ENCODE measurements at regions not wholly inside any gene's neighbourhood (a gene's known extent, or its start where the extent isn't known, plus 50 kb on each side); places are given as distances from the start of the nearest gene placed in this dataset.

DNA sequence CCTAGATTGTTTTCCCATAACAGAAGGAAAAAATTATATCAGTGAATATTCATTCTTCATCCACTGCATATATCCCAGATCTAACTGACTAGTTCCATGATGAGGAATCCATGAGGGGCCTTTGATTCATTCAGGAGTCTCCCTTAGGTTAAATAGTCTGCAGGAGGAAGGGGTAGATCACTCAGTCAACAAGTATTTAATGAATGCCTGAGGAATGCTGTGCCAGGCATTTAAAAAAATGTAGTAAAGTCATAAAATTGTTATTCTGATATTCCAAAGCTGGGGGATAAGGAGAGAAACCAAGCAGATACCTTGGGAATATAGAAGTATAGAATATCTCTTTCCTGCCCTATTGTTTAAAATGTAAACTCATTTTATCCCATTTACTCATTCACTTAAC lies 216.2 kb upstream of the CAND1 start:
- no peak overlapping the region for H2AFZ ChIP-seq (ENCODE audit: low read length)
- no TSS peak for BruUV-seq (replicated peaks)
- no peaks in the 10 kb centered on the region for H3K9me3 ChIP-seq (ENCODE audit: low read length)
- DNase-seq (ENCODE audit: low spot score), result no peak
- H3K4me2 ChIP-seq (ENCODE audit: low read length), result no peak overlapping the region
- H3K4me1 ChIP-seq (ENCODE audit: insufficient read depth, low read length, poor library complexity, severe bottlenecking), result no peaks in the 10 kb centered on the region
- ChIA-PET POLR2A (interaction anchor here (0.6 kb wide), 1 partner anchor 1788 kb away, joined by 3 read pairs; no protein-coding TSS in a partner anchor), CTCF (ENCODE audit: unreplicated experiment) (no interaction called here)
- intact Hi-C loops (cut with micrococcal nuclease; ENCODE audit: unreplicated experiment), result no loop called here
- no peak overlapping the region for H3K4me3 ChIP-seq (ENCODE audit: low read depth, low read length, poor library complexity, severe bottlenecking)
- H3K9me2 ChIP-seq (ENCODE audit: insufficient read depth, low read length), result no peaks in the 10 kb centered on the region
- H3K79me2 ChIP-seq (ENCODE audit: insufficient read depth, low read depth, low read length), result no peaks in the 10 kb centered on the region
- H3K36me3 ChIP-seq (ENCODE audit: insufficient read depth, low read length), result no peaks in the 10 kb centered on the region
- TF ChIP-seq, protein P1, sequence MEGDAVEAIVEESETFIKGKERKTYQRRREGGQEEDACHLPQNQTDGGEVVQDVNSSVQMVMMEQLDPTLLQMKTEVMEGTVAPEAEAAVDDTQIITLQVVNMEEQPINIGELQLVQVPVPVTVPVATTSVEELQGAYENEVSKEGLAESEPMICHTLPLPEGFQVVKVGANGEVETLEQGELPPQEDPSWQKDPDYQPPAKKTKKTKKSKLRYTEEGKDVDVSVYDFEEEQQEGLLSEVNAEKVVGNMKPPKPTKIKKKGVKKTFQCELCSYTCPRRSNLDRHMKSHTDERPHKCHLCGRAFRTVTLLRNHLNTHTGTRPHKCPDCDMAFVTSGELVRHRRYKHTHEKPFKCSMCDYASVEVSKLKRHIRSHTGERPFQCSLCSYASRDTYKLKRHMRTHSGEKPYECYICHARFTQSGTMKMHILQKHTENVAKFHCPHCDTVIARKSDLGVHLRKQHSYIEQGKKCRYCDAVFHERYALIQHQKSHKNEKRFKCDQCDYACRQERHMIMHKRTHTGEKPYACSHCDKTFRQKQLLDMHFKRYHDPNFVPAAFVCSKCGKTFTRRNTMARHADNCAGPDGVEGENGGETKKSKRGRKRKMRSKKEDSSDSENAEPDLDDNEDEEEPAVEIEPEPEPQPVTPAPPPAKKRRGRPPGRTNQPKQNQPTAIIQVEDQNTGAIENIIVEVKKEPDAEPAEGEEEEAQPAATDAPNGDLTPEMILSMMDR (conservative IDR thresholded peaks at IDR 0.05; ENCODE audit: low read length), result no peak
- TF ChIP-seq EZH2phosphoT487 (IDR thresholded peaks at IDR 0.05; ENCODE audit: borderline replicate concordance, low read depth, low read length), result no peak
- no peaks in the 10 kb centered on the region for H4K20me1 ChIP-seq (ENCODE audit: insufficient read depth, low read length)
- no peak overlapping the region for H3K27ac ChIP-seq (ENCODE audit: low read depth, low read length, poor library complexity, severe bottlenecking)

- no peaks in the 10 kb centered on the region for H3K4me1 ChIP-seq (ENCODE audit: insufficient read depth, low read length, poor library complexity, severe bottlenecking)
- no peaks in the 10 kb centered on the region for H3K9me3 ChIP-seq (ENCODE audit: low read length)
- H3K9me2 ChIP-seq (ENCODE audit: insufficient read depth, low read length), result no peaks in the 10 kb centered on the region
- CTCF ChIA-PET (ENCODE audit: unreplicated experiment), result no interaction called here
- H3K36me3 ChIP-seq (ENCODE audit: insufficient read depth, low read length), result no peaks in the 10 kb centered on the region
- DNase-seq (ENCODE audit: low spot score), result no peak
- TF ChIP-seq, protein P1 (conservative IDR thresholded peaks at IDR 0.05; ENCODE audit: low read length), result no peak
- TF ChIP-seq EZH2phosphoT487 (IDR thresholded peaks at IDR 0.05; ENCODE audit: borderline replicate concordance, low read depth, low read length), result no peak
- POLR2A ChIA-PET, result no interaction called here
- intact Hi-C loops (cut with micrococcal nuclease; ENCODE audit: unreplicated experiment), result no loop called here
- no TSS peak for BruUV-seq (replicated peaks)
- no peak overlapping the region for H3K27ac ChIP-seq (ENCODE audit: low read depth, low read length, poor library complexity, severe bottlenecking)
- H4K20me1 ChIP-seq (ENCODE audit: insufficient read depth, low read length), result no peaks in the 10 kb centered on the region
- no peak overlapping the region for H3K4me3 ChIP-seq (ENCODE audit: low read depth, low read length, poor library complexity, severe bottlenecking)
- no peak overlapping the region for H2AFZ ChIP-seq (ENCODE audit: low read length)
- no peak overlapping the region for H3K4me2 ChIP-seq (ENCODE audit: low read length)
- no peaks in the 10 kb centered on the region for H3K79me2 ChIP-seq (ENCODE audit: insufficient read depth, low read depth, low read length)
Observed at GRCh38 chr12:67056329-67056728, 212.8 kb upstream of the CAND1 start.

GRCh38 chr12:67057072-67057471 lies 212.1 kb upstream of the CAND1 start:
- no peak for DNase-seq (ENCODE audit: low spot score)
- Histone ChIP-seq H3K4me3 (ENCODE audit: low read depth, low read length, poor library complexity, severe bottlenecking) (no peak overlapping the region), H3K4me1 (ENCODE audit: insufficient read depth, low read length, poor library complexity, severe bottlenecking) (no peaks in the 10 kb centered on the region), H3K79me2 (ENCODE audit: insufficient read depth, low read depth, low read length) (no peaks in the 10 kb centered on the region), H3K9me2 (ENCODE audit: insufficient read depth, low read length) (no peaks in the 10 kb centered on the region), H3K4me2 (ENCODE audit: low read length) (no peak overlapping the region), H3K36me3 (ENCODE audit: insufficient read depth, low read length) (no peaks in the 10 kb centered on the region), H3K27ac (ENCODE audit: low read depth, low read length, poor library complexity, severe bottlenecking) (no peak overlapping the region), H3K9me3 (ENCODE audit: low read length) (no peaks in the 10 kb centered on the region), H2AFZ (ENCODE audit: low read length) (no peak overlapping the region), H4K20me1 (ENCODE audit: insufficient read depth, low read length) (no peaks in the 10 kb centered on the region)
- TF ChIP-seq EZH2phosphoT487 (IDR thresholded peaks at IDR 0.05; ENCODE audit: borderline replicate concordance, low read depth, low read length), result no peak
- TF ChIP-seq, protein P1 (conservative IDR thresholded peaks at IDR 0.05; ENCODE audit: low read length), result no peak
- ChIA-PET POLR2A (no interaction called here), CTCF (ENCODE audit: unreplicated experiment) (no interaction called here)
- BruUV-seq (replicated peaks), result no TSS peak
- intact Hi-C loops (cut with micrococcal nuclease; ENCODE audit: unreplicated experiment), result no loop called here
